HG03095 (cell line): ENCODE measurements at regions not wholly inside any gene's neighbourhood (a gene's known extent, or its start where the extent isn't known, plus 50 kb on each side); places are given as distances from the start of the nearest gene placed in this dataset.

ENCODE experiments used
- ATAC-seq: cut with Tn5 transposase; IDR thresholded peaks from one replicate; pipeline ENCODE4 v1.9.1; 2021; ENCODE audit warnings: moderate library complexity; ENCODE audit not compliant: unreplicated experiment

GRCh38 chr14:101459551-101459900 is 101.8 kb upstream of the DIO3 start:
- no peak for ATAC-seq

GRCh38 chr14:101460521-101460920 is 100.8 kb upstream of the DIO3 start:
- no peak for ATAC-seq

- ATAC-seq = no peak
Measured at GRCh38 chr14:101460986-101461750, 100.1 kb upstream of the DIO3 start.

- no peak for ATAC-seq
Measured at GRCh38 chr14:101461891-101462290, 99.4 kb upstream of the DIO3 start.

GRCh38 chr14:101462726-101463565 is 98.3 kb upstream of the DIO3 start:
- ATAC-seq = no peak

- ATAC-seq = no peak
Measured at GRCh38 chr14:101463566-101464171, 97.6 kb upstream of the DIO3 start.

GRCh38 chr14:101464310-101464983 is 96.8 kb upstream of the DIO3 start:
- ATAC-seq = no peak

- ATAC-seq = no peak
Measured at GRCh38 chr14:101464984-101465794, 96.1 kb upstream of the DIO3 start.

GRCh38 chr14:101465795-101466448 is 95.4 kb upstream of the DIO3 start:
- ATAC-seq = no peak

- no peak for ATAC-seq
Measured at GRCh38 chr14:101466456-101467180, 94.7 kb upstream of the DIO3 start.

- no peak for ATAC-seq
Measured at GRCh38 chr14:101467181-101467926, 93.9 kb upstream of the DIO3 start.

- ATAC-seq = no peak
Measured at GRCh38 chr14:101469382-101470247, 91.7 kb upstream of the DIO3 start.

GRCh38 chr14:101470266-101470665 is 91.0 kb upstream of the DIO3 start:
- ATAC-seq = no peak

- no peak for ATAC-seq
Measured at GRCh38 chr14:101471723-101472517, 89.4 kb upstream of the DIO3 start.

GRCh38 chr14:101472518-101472849 is 88.8 kb upstream of the DIO3 start:
- ATAC-seq = no peak

GRCh38 chr14:101473045-101473729 is 88.1 kb upstream of the DIO3 start:
- no peak for ATAC-seq
